ENCODE measurements at regions not wholly inside any gene's neighbourhood (a gene's known extent, or its start where the extent isn't known, plus 50 kb on each side); places are given as distances from the start of the nearest gene placed in this dataset.

GRCh38 chr5:97778451-97778850 is 595.4 kb upstream of the RIOK2 start:
- no peak for TF ChIP-seq CTCF (IDR thresholded peaks at IDR 0.05)
- ATAC-seq (ENCODE audit: low FRiP score) (no peak), DNase-seq (ENCODE audit: low spot score) (no peak)

- ATAC-seq (ENCODE audit: low FRiP score) (no peak), DNase-seq (ENCODE audit: low spot score) (no peak)
- TF ChIP-seq CTCF (IDR thresholded peaks at IDR 0.05) = no peak
These were observed 605.3 kb upstream of the RIOK2 start for GRCh38 chr5:97788369-97788768.

GRCh38 chr5:97797994-97798451 is 615.0 kb upstream of the RIOK2 start:
- DNase-seq (ENCODE audit: low spot score) = no peak
- no peak for ATAC-seq (ENCODE audit: low FRiP score)
- no peak for TF ChIP-seq CTCF (IDR thresholded peaks at IDR 0.05)

- no peak for ATAC-seq (ENCODE audit: low FRiP score)
- no peak for DNase-seq (ENCODE audit: low spot score)
- no peak for TF ChIP-seq CTCF (IDR thresholded peaks at IDR 0.05)
These were observed 618.4 kb upstream of the RIOK2 start for GRCh38 chr5:97801461-97801860.

- no peak for DNase-seq (ENCODE audit: low spot score)
- no peak for ATAC-seq (ENCODE audit: low FRiP score)
- TF ChIP-seq CTCF (IDR thresholded peaks at IDR 0.05) = no peak
These were observed 637.1 kb upstream of the RIOK2 start for GRCh38 chr5:97820138-97820537.

GRCh38 chr5:97832645-97833296 is 649.7 kb upstream of the RIOK2 start:
- no peak for ATAC-seq (ENCODE audit: low FRiP score)
- no peak for DNase-seq (ENCODE audit: low spot score)
- TF ChIP-seq CTCF (IDR thresholded peaks at IDR 0.05) = no peak

GRCh38 chr5:97834561-97834960 is 651.5 kb upstream of the RIOK2 start:
- DNase-seq (ENCODE audit: low spot score) (no peak), ATAC-seq (ENCODE audit: low FRiP score) (no peak)
- TF ChIP-seq CTCF (IDR thresholded peaks at IDR 0.05) = no peak
